ENCODE measurements at regions not wholly inside any gene's neighbourhood (a gene's known extent, or its start where the extent isn't known, plus 50 kb on each side); places are given as distances from the start of the nearest gene placed in this dataset.

DNA sequence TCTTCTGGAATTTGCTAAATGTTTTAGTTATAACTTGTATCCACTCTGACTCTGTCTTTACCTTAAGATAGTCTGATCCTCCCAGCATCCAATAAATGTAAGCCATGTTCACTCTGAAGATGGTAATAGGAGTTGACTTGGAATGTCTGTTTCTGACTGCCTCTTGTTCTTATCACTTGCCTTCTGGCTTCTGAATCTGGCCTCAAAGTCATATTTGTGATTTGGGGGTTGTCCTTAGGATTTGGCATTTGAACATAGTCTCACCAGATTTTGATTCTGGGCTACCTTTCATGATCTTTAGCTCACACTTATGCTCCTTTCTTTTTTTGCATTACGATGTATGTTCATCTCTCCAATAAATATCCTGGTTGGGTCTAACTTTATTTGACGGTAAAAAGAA, 247.0 kb downstream of the SH2D4B start:
- no peaks in the 10 kb centered on the region for H3K9me3 ChIP-seq (ENCODE audit: control insufficient read depth, insufficient read depth, low read length)
- H4K20me1 ChIP-seq (ENCODE audit: control insufficient read depth, insufficient read depth, low read depth, low read length) = no peaks in the 10 kb centered on the region

GRCh38 chr10:80786322-80786721, 248.6 kb downstream of the SH2D4B start:
- Histone ChIP-seq H3K27me3 (ENCODE audit: control insufficient read depth, low read length) (no peaks in the 10 kb centered on the region), H3K4me2 (ENCODE audit: low read length) (no peak overlapping the region), H3F3A (ENCODE audit: control insufficient read depth, insufficient read depth) (no peaks in the 10 kb centered on the region), H3K9me2 (replicated peaks; ENCODE audit: control insufficient read depth, low read length) (no peaks in the 10 kb centered on the region), H3K79me2 (ENCODE audit: control insufficient read depth, low read length) (no peaks in the 10 kb centered on the region), H3K36me3 (ENCODE audit: control insufficient read depth, low read length) (no peaks in the 10 kb centered on the region), H4K20me1 (ENCODE audit: control insufficient read depth, insufficient read depth, low read depth, low read length) (no peaks in the 10 kb centered on the region), H3K9me3 (ENCODE audit: control insufficient read depth, insufficient read depth, low read length) (no peaks in the 10 kb centered on the region), H3K4me1 (ENCODE audit: control insufficient read depth, low read length) (no peaks in the 10 kb centered on the region), H3K27ac (ENCODE audit: low read depth, low read length) (no peak overlapping the region), H3K4me3 (ENCODE audit: low read length) (no peak overlapping the region)
- TF ChIP-seq EZH2phosphoT487 (IDR thresholded peaks at IDR 0.05; ENCODE audit: borderline replicate concordance, low read length) = no peak
- TF ChIP-seq CTCF (IDR thresholded peaks at IDR 0.05; ENCODE audit: low read depth, low read length, poor library complexity, severe bottlenecking) = no peak

More for the DNA sequence above, 247.0 kb downstream of the SH2D4B start:
- H3K4me2 ChIP-seq (ENCODE audit: low read length) = no peak overlapping the region
- TF ChIP-seq EZH2phosphoT487 (IDR thresholded peaks at IDR 0.05; ENCODE audit: borderline replicate concordance, low read length) (no peak), CTCF (IDR thresholded peaks at IDR 0.05; ENCODE audit: low read depth, low read length, poor library complexity, severe bottlenecking) (no peak)
- no peaks in the 10 kb centered on the region for H3K27me3 ChIP-seq (ENCODE audit: control insufficient read depth, low read length)
- H3F3A ChIP-seq (ENCODE audit: control insufficient read depth, insufficient read depth) = no peaks in the 10 kb centered on the region
- no peak overlapping the region for H3K4me3 ChIP-seq (ENCODE audit: low read length)
- no peaks in the 10 kb centered on the region for H3K36me3 ChIP-seq (ENCODE audit: control insufficient read depth, low read length)
- no peaks in the 10 kb centered on the region for H3K4me1 ChIP-seq (ENCODE audit: control insufficient read depth, low read length)
- H3K79me2 ChIP-seq (ENCODE audit: control insufficient read depth, low read length) = no peaks in the 10 kb centered on the region
- H3K27ac ChIP-seq (ENCODE audit: low read depth, low read length) = no peak overlapping the region
- no peaks in the 10 kb centered on the region for H3K9me2 ChIP-seq (replicated peaks; ENCODE audit: control insufficient read depth, low read length)

GRCh38 chr10:80787952-80788351, 250.2 kb downstream of the SH2D4B start:
- no peaks in the 10 kb centered on the region for H3K9me3 ChIP-seq (ENCODE audit: control insufficient read depth, insufficient read depth, low read length)
- H3K27ac ChIP-seq (ENCODE audit: low read depth, low read length) = no peak overlapping the region
- no peaks in the 10 kb centered on the region for H3K4me1 ChIP-seq (ENCODE audit: control insufficient read depth, low read length)
- TF ChIP-seq EZH2phosphoT487 (IDR thresholded peaks at IDR 0.05; ENCODE audit: borderline replicate concordance, low read length) (no peak), CTCF (IDR thresholded peaks at IDR 0.05; ENCODE audit: low read depth, low read length, poor library complexity, severe bottlenecking) (no peak)
- H3K4me3 ChIP-seq (ENCODE audit: low read length) = no peak overlapping the region
- no peaks in the 10 kb centered on the region for H3F3A ChIP-seq (ENCODE audit: control insufficient read depth, insufficient read depth)
- no peaks in the 10 kb centered on the region for H3K27me3 ChIP-seq (ENCODE audit: control insufficient read depth, low read length)
- no peaks in the 10 kb centered on the region for H4K20me1 ChIP-seq (ENCODE audit: control insufficient read depth, insufficient read depth, low read depth, low read length)
- no peaks in the 10 kb centered on the region for H3K36me3 ChIP-seq (ENCODE audit: control insufficient read depth, low read length)
- no peaks in the 10 kb centered on the region for H3K79me2 ChIP-seq (ENCODE audit: control insufficient read depth, low read length)
- H3K4me2 ChIP-seq (ENCODE audit: low read length) = no peak overlapping the region
- H3K9me2 ChIP-seq (replicated peaks; ENCODE audit: control insufficient read depth, low read length) = no peaks in the 10 kb centered on the region

GRCh38 chr10:80794994-80795393, 257.3 kb downstream of the SH2D4B start:
- H3K27ac ChIP-seq (ENCODE audit: low read depth, low read length) = no peak overlapping the region
- H3F3A ChIP-seq (ENCODE audit: control insufficient read depth, insufficient read depth) = no peaks in the 10 kb centered on the region
- H3K9me3 ChIP-seq (ENCODE audit: control insufficient read depth, insufficient read depth, low read length) = no peaks in the 10 kb centered on the region
- H3K9me2 ChIP-seq (replicated peaks; ENCODE audit: control insufficient read depth, low read length) = no peaks in the 10 kb centered on the region
- no peaks in the 10 kb centered on the region for H3K27me3 ChIP-seq (ENCODE audit: control insufficient read depth, low read length)
- TF ChIP-seq CTCF (IDR thresholded peaks at IDR 0.05; ENCODE audit: low read depth, low read length, poor library complexity, severe bottlenecking) = no peak
- no peak for TF ChIP-seq EZH2phosphoT487 (IDR thresholded peaks at IDR 0.05; ENCODE audit: borderline replicate concordance, low read length)
- H3K36me3 ChIP-seq (ENCODE audit: control insufficient read depth, low read length) = no peaks in the 10 kb centered on the region
- no peaks in the 10 kb centered on the region for H3K4me1 ChIP-seq (ENCODE audit: control insufficient read depth, low read length)
- H4K20me1 ChIP-seq (ENCODE audit: control insufficient read depth, insufficient read depth, low read depth, low read length) = no peaks in the 10 kb centered on the region
- H3K4me3 ChIP-seq (ENCODE audit: low read length) = no peak overlapping the region
- H3K4me2 ChIP-seq (ENCODE audit: low read length) = no peak overlapping the region
- no peaks in the 10 kb centered on the region for H3K79me2 ChIP-seq (ENCODE audit: control insufficient read depth, low read length)

All from DOHH2 (cell line).